ENCODE measurements at regions not wholly inside any gene's neighbourhood (a gene's known extent, or its start where the extent isn't known, plus 50 kb on each side); places are given as distances from the start of the nearest gene placed in this dataset.

DNA sequence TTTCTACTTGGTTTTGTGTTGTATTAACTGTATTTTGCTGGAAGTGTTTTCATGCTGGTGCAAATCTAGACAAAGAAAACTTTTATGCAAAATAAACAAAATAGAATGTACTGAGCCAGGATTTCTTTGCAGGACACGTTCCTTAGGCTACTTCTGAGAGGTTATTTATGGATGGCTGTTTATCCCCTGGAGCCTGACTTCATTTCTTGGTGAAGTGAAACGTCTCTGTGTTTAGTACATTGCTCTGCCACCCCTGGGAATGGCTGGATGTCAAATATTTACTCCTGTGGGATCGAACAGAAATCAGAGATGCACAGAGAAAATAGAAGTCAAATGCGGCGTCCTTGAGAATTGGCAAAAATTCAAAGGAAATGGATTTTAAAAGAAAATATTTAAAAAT lies 327.1 kb upstream of the MPDZ start:
- TF ChIP-seq, protein P1, sequence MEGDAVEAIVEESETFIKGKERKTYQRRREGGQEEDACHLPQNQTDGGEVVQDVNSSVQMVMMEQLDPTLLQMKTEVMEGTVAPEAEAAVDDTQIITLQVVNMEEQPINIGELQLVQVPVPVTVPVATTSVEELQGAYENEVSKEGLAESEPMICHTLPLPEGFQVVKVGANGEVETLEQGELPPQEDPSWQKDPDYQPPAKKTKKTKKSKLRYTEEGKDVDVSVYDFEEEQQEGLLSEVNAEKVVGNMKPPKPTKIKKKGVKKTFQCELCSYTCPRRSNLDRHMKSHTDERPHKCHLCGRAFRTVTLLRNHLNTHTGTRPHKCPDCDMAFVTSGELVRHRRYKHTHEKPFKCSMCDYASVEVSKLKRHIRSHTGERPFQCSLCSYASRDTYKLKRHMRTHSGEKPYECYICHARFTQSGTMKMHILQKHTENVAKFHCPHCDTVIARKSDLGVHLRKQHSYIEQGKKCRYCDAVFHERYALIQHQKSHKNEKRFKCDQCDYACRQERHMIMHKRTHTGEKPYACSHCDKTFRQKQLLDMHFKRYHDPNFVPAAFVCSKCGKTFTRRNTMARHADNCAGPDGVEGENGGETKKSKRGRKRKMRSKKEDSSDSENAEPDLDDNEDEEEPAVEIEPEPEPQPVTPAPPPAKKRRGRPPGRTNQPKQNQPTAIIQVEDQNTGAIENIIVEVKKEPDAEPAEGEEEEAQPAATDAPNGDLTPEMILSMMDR (IDR thresholded peaks at IDR 0.05): no peak
- Histone ChIP-seq H3K4me3 (no peak overlapping the region), H3K27ac (peak overlapping the region in 1 of 2 donors; percentile 68)
- DNase-seq (ENCODE audit: low spot score): no peak

DNA sequence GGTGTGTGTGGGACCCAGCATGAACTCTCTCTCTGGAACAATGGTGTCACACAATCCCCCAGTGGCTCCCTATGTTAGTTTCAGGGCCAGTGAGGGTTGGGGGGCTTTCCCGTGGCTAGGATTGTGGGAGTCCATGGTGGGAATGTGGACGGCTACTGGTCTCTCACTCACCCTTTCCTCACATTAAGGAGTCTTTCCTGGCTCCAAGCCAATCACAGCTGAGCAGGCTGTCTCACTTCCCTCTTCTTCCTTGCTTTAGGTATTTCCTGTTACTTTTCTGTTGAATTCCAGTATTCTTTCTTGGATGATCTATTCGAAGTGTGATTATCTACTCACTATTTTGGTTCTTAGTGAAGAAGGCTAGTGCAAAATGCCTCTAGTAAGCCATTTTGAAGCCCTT lies 324.4 kb upstream of the MPDZ start:
- TF ChIP-seq, protein P1 (IDR thresholded peaks at IDR 0.05): no peak
- Histone ChIP-seq H3K27ac (no peak overlapping the region), H3K4me3 (no peak overlapping the region)
- DNase-seq (ENCODE audit: low spot score): no peak

GRCh38 chr9:13598738-13599137 lies 319.2 kb upstream of the MPDZ start:
- H3K27ac ChIP-seq: no peak overlapping the region
- no peak overlapping the region for H3K4me3 ChIP-seq
- no peak for DNase-seq (ENCODE audit: low spot score)
- TF ChIP-seq, protein P1 (IDR thresholded peaks at IDR 0.05): no peak

GRCh38 chr9:13597427-13597826 lies 317.9 kb upstream of the MPDZ start:
- TF ChIP-seq, protein P1 (IDR thresholded peaks at IDR 0.05): no peak
- Histone ChIP-seq H3K4me3 (no peak overlapping the region), H3K27ac (no peak overlapping the region)
- no peak for DNase-seq (ENCODE audit: low spot score)

DNA sequence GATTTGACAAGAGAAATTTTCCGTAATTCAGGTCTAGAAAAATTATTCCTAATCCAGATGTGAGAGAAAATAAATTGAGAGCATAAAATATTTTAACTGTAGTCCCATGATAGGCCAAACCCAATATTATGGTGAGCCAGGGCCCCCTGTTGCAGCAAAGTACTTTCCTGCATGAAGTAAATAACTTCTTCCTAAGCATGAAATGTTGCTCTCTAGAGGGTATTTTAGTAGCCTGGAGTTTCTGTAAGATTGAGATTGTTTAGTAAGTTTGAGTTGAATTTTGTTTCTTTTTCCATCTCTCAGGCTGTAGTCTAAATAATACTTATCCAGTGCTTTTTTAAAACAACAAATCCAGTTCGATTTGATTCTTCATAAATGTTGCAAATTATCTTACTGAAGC lies 317.5 kb upstream of the MPDZ start:
- Histone ChIP-seq H3K27ac (no peak overlapping the region), H3K4me3 (no peak overlapping the region)
- DNase-seq (ENCODE audit: low spot score): no peak
- TF ChIP-seq, protein P1 (IDR thresholded peaks at IDR 0.05): no peak

DNA sequence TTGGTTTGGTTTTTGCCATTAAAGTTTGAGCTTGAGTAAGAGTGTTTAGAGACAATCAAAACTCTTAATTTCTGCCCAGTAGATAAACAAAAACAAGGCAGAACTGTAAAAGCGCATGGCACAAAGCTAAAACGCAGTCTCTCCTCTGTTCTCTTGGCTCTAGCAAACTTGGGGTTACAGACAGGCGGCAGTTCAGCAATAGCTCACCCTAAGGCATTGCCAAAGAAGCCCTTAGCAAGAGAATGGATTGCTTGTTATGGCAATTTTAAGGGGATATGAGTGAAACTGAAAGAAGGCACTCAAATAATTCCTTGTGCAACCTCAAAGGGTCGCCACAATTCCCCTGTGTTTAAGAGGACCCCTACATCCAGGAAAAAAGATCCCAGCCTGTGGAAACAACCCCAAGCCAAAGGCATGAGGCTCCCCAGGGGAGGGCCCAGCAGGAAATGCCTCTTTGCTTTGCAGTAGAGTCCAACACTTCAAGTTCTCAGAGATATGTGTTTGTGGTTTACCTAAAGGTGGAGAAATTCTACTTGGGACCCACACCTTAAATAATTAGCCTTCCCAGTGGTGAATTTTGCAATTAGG lies 317.0 kb upstream of the MPDZ start:
- DNase-seq (ENCODE audit: low spot score): no peak
- Histone ChIP-seq H3K4me3 (no peak overlapping the region), H3K27ac (no peak overlapping the region)
- TF ChIP-seq, protein P1 (IDR thresholded peaks at IDR 0.05): no peak

- no peak overlapping the region for H3K27ac ChIP-seq
- TF ChIP-seq, protein P1 (IDR thresholded peaks at IDR 0.05): no peak
- H3K4me3 ChIP-seq: no peak overlapping the region
- DNase-seq (ENCODE audit: low spot score): no peak
These were observed 311.5 kb upstream of the MPDZ start for GRCh38 chr9:13590996-13591395.
